Fibroblast of lung (primary cell): ENCODE measurements at regions not wholly inside any gene's neighbourhood (a gene's known extent, or its start where the extent isn't known, plus 50 kb on each side); places are given as distances from the start of the nearest gene placed in this dataset.
A peak's percentile ranks its signal among the peaks of the same experiment; 100 is the strongest.

Experiments
- DNase-seq, 2 donors: peaks; one replicate each; pipeline versions ENCODE4 v3.0.0 to v3.0.0-alpha.2; 2010; ENCODE audit warnings: low read depth in 2 of 2
- H2AFZ ChIP-seq: 2 replicates; pipeline ENCODE4 v1.5.1; 2012; ENCODE audit warnings: low read length, control low read depth, inconsistent platforms
- H3K27ac ChIP-seq: 2 replicates; pipeline ENCODE4 v1.5.1; 2011; ENCODE audit warnings: low read length, control low read depth; ENCODE audit not compliant: insufficient read depth
- H3K27me3 ChIP-seq: 2 replicates; pipeline ENCODE4 v1.5.1; 2011; ENCODE audit warnings: mild to moderate bottlenecking, low read length; ENCODE audit not compliant: control insufficient read depth, insufficient read depth
- H3K36me3 ChIP-seq: 2 replicates; pipeline ENCODE4 v1.5.1; 2011; ENCODE audit warnings: low read length; ENCODE audit not compliant: control insufficient read depth, insufficient read depth
- H3K4me1 ChIP-seq: 2 replicates; pipeline ENCODE4 v1.5.1; 2011; ENCODE audit warnings: low read length; ENCODE audit not compliant: control insufficient read depth, insufficient read depth; ENCODE audit errors: extremely low read depth
- H3K4me2 ChIP-seq: 2 replicates; pipeline ENCODE4 v1.5.1; 2011; ENCODE audit warnings: low read length, control low read depth; ENCODE audit not compliant: insufficient read depth; ENCODE audit errors: extremely low read depth
- H3K4me3 ChIP-seq, 4 experiments: fragments of 200-600 bp in 1 of 4; sonication (generic) in 1 of 4; replicated peaks in 1 of 4; 2 replicates each; pipeline ENCODE4 v1.5.1; 2011 to 2016; ENCODE audit warnings: low read length in 4 of 4, low read depth in 3 of 4, mild to moderate bottlenecking in 3 of 4, control low read depth in 2 of 4, inconsistent platforms in 1 of 4, mixed read lengths in 1 of 4; ENCODE audit not compliant: insufficient read depth in 1 of 4; ENCODE audit errors: control extremely low read depth in 1 of 4
- H3K79me2 ChIP-seq: 2 replicates; pipeline ENCODE4 v1.5.1; 2012; ENCODE audit warnings: mild to moderate bottlenecking, low read length, inconsistent platforms; ENCODE audit not compliant: control insufficient read depth, insufficient read depth
- H3K9ac ChIP-seq: 2 replicates; pipeline ENCODE4 v1.5.1; 2011; ENCODE audit warnings: mild to moderate bottlenecking, low read length, control low read depth; ENCODE audit not compliant: insufficient read depth
- H3K9me3 ChIP-seq: 2 replicates; pipeline ENCODE4 v1.5.1; 2012; ENCODE audit warnings: low read depth, low read length; ENCODE audit not compliant: control insufficient read depth, insufficient read depth
- H4K20me1 ChIP-seq: 2 replicates; pipeline ENCODE4 v1.5.1; 2011; ENCODE audit warnings: low read length; ENCODE audit not compliant: control insufficient read depth, insufficient read depth; ENCODE audit errors: extremely low read depth
- EZH2 ChIP-seq: IDR thresholded peaks from 2 replicates; pipeline ENCODE4 v1.5.1; 2012; ENCODE audit warnings: low read length, control low read depth, mild to moderate bottlenecking; ENCODE audit errors: missing control alignments
- TF ChIP-seq, protein P1 (sequence below), 2 donors: IDR thresholded peaks in 1 of 2; conservative IDR thresholded peaks in 1 of 2; 1 replicate in 1 of 2; 2 replicates in 1 of 2; pipeline ENCODE4 v1.5.1; 2011 to 2012; ENCODE audit warnings: low read length in 2 of 2, control low read depth in 1 of 2, inconsistent platforms in 1 of 2, low read depth in 1 of 2, mild to moderate bottlenecking in 1 of 2

DNA sequence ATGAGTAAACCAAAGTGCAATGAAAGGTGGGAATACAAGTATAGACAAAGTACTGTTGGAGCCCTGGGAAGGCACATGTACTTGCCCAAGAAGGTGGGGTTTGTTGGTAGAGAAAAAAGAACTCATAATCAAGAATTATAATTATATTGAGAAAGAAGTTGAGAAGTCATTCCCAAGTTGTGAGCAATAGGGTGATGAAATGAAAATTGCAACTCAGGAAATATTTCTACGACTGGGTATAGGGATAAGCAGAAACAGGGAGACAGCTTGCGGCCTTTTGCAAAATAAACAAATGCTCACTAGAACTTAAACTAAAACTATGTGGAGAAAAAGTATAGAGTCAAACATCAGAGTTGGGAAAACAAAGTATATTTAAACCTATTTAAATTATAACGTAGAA is 250.7 kb upstream of the FAM83B start:
- Histone ChIP-seq H3K4me3 (no peak overlapping the region), H4K20me1 (no peaks in the 10 kb centered on the region), H3K4me1 (no peaks in the 10 kb centered on the region), H3K9ac (no peak overlapping the region), H3K79me2 (no peaks in the 10 kb centered on the region), H3K9me3 (no peaks in the 10 kb centered on the region), H3K27me3 (no peaks in the 10 kb centered on the region), H3K4me2 (no peak overlapping the region), H3K27ac (no peak overlapping the region), H3K36me3 (no peaks in the 10 kb centered on the region), H2AFZ (no peak overlapping the region)
- TF ChIP-seq EZH2, result no peak
- TF ChIP-seq, protein P1, sequence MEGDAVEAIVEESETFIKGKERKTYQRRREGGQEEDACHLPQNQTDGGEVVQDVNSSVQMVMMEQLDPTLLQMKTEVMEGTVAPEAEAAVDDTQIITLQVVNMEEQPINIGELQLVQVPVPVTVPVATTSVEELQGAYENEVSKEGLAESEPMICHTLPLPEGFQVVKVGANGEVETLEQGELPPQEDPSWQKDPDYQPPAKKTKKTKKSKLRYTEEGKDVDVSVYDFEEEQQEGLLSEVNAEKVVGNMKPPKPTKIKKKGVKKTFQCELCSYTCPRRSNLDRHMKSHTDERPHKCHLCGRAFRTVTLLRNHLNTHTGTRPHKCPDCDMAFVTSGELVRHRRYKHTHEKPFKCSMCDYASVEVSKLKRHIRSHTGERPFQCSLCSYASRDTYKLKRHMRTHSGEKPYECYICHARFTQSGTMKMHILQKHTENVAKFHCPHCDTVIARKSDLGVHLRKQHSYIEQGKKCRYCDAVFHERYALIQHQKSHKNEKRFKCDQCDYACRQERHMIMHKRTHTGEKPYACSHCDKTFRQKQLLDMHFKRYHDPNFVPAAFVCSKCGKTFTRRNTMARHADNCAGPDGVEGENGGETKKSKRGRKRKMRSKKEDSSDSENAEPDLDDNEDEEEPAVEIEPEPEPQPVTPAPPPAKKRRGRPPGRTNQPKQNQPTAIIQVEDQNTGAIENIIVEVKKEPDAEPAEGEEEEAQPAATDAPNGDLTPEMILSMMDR (conservative IDR thresholded peaks at IDR 0.05 in 1 of 2, IDR thresholded peaks at IDR 0.05 in 1 of 2; ENCODE audit: low read depth in 1 of 2, low read length in 2 of 2), result no peak
- peak; percentile 11 to 89 for DNase-seq

DNA sequence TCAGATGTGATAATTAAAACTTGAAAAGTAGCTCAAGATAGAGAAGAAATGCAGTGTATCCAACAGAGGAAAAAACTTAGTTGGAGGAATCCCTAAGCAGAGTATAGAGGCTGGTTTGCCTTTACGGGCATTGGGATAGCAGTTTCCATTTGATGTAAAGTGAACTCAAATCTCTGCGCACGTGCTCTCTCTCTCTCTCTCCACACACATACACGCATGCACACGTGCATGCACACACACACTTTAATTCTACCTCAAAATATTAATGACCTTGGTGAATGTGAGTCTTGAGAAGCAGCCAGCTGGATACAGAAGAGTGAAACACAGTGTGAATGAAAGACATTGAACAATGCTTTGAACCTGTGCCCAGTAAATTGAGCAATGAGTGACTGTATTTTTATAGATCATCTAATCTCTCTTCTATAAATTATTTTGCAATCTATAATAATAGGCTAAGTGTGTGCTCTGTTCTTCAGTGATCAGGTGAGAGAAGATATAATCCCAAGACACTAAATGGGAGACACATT is 247.7 kb upstream of the FAM83B start:
- Histone ChIP-seq H3K4me3 (no peak overlapping the region), H3K79me2 (no peaks in the 10 kb centered on the region), H3K4me2 (no peak overlapping the region), H3K9ac (no peak overlapping the region), H3K27me3 (no peaks in the 10 kb centered on the region), H3K27ac (no peak overlapping the region), H3K9me3 (no peaks in the 10 kb centered on the region), H3K4me1 (no peaks in the 10 kb centered on the region), H4K20me1 (no peaks in the 10 kb centered on the region), H3K36me3 (no peaks in the 10 kb centered on the region), H2AFZ (no peak overlapping the region)
- peak in 1 of 2 donors; percentile 40 for DNase-seq
- no peak for TF ChIP-seq EZH2

DNA sequence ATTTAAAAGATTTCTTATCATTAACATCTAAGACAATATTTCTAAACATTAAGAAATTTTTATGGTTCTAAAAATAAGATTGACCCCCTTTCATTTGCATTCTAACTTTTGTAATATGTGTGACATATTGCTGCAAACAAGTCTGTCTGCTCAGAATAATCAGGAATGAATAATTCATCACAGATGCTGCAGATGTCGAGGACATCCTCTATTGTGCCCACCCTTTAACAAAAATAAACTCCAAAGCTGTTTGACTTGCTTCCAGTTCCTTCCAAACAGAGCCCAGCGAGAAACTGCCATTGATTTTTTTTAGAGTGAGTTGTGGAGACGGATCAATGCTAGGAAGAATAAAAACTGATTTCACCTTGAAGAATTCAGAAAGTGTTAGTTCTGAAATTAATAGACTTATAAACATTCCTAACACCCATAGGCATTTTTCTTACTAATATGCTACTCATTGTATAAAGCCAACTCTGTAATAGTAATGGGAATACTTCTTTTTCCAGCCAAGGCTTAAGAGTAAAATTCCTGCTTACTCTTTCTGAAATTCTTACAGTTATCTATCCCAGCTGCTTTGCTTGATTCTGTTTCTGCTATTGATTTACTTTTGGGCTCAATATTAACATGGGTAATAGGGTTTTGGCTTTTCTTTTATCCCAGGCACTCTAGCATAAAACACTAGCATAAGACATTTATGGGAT is 244.8 kb upstream of the FAM83B start:
- H3K4me2 ChIP-seq, result no peak overlapping the region
- no peak for DNase-seq

More for the DNA sequence above, 244.8 kb upstream of the FAM83B start:
- Histone ChIP-seq H3K27ac (no peak overlapping the region), H4K20me1 (no peaks in the 10 kb centered on the region), H3K4me1 (no peaks in the 10 kb centered on the region), H3K4me3 (no peak overlapping the region), H3K9ac (no peak overlapping the region), H3K79me2 (no peaks in the 10 kb centered on the region), H3K36me3 (no peaks in the 10 kb centered on the region), H2AFZ (no peak overlapping the region), H3K27me3 (no peaks in the 10 kb centered on the region), H3K9me3 (no peaks in the 10 kb centered on the region)
- no peak for TF ChIP-seq EZH2
- TF ChIP-seq, protein P1 (conservative IDR thresholded peaks at IDR 0.05 in 1 of 2, IDR thresholded peaks at IDR 0.05 in 1 of 2; ENCODE audit: low read depth in 1 of 2, low read length in 2 of 2), result no peak
